AG09309 (cell line): ENCODE measurements at regions not wholly inside any gene's neighbourhood (a gene's known extent, or its start where the extent isn't known, plus 50 kb on each side); places are given as distances from the start of the nearest gene placed in this dataset.
A peak's percentile ranks its signal among the peaks of the same experiment; 100 is the strongest.

Source experiments
- DNase-seq: peaks from one replicate; pipeline ENCODE4 v3.0.0-alpha.2; 2010; ENCODE audit warnings: low read depth
- H3K4me3 ChIP-seq: 2 replicates; pipeline ENCODE4 v1.5.1; 2011; ENCODE audit warnings: mild to moderate bottlenecking, low read depth, low read length, moderate library complexity; ENCODE audit not compliant: control insufficient read depth
- TF ChIP-seq, protein P1 (sequence below): IDR thresholded peaks from 2 replicates; pipeline ENCODE4 v1.5.1; 2011; ENCODE audit warnings: mild to moderate bottlenecking, low read depth, low read length, inconsistent platforms; ENCODE audit not compliant: insufficient read depth, control insufficient read depth; ENCODE audit errors: missing control alignments

DNA sequence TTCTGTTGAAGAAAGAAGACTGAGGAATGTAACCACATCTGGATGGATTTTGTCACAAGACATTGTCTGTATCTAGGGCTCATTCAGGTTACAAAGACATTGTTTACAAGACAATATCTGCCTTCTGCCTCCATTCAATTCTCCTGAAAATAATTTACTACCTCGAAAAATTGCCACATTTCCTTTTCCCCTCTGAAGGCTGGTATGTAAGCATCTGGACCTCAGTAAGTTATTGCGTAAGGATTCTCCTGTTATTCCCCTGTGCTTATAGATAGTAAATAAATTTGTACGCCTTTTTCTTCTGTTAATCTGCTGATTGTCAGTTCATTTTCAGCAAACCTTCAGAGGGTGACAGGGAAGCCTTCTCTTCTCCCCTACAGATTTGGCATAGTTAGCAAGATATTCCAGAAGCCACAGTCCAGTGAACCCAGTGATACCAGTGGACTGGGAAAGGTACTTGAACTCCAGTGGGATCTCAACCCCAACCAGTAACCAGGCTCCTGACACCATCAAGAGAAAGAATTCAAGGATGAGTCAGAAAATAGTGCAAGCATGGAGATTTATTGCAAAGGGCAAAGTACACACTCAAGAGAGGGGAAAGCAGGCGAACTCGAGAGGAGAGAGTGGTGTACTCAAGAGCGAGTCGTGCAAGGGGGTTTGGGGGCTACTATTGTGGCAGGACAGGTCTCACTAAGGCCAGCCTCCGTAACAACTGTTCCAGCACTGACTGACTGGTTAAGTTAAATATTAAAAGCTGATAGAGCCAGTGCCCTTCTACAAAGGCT lies 706.9 kb upstream of the GHITM start:
- TF ChIP-seq, protein P1, sequence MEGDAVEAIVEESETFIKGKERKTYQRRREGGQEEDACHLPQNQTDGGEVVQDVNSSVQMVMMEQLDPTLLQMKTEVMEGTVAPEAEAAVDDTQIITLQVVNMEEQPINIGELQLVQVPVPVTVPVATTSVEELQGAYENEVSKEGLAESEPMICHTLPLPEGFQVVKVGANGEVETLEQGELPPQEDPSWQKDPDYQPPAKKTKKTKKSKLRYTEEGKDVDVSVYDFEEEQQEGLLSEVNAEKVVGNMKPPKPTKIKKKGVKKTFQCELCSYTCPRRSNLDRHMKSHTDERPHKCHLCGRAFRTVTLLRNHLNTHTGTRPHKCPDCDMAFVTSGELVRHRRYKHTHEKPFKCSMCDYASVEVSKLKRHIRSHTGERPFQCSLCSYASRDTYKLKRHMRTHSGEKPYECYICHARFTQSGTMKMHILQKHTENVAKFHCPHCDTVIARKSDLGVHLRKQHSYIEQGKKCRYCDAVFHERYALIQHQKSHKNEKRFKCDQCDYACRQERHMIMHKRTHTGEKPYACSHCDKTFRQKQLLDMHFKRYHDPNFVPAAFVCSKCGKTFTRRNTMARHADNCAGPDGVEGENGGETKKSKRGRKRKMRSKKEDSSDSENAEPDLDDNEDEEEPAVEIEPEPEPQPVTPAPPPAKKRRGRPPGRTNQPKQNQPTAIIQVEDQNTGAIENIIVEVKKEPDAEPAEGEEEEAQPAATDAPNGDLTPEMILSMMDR, result no peak
- no peak overlapping the region for H3K4me3 ChIP-seq
- DNase-seq, result peak; percentile 20

DNA sequence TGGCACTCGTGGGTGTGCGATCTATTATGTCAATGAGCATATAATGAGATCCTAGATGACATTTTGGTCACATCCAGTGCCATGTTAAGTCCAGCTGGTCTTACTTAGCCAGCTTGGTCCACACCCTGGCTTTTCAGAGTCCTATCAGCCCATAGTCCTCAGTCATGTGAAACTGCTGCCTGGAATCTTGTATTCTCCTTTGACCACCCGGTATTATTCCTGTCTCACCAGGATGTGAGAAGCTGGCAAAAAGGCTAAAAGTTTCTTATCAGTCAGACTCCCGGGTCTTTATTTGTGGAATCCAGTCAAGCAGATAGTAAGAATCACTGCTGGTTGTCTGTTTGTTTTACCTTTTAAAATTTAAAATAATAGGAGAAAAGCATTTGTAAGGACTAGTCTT lies 705.6 kb upstream of the GHITM start:
- TF ChIP-seq, protein P1, result no peak
- no peak for DNase-seq
- no peak overlapping the region for H3K4me3 ChIP-seq

DNA sequence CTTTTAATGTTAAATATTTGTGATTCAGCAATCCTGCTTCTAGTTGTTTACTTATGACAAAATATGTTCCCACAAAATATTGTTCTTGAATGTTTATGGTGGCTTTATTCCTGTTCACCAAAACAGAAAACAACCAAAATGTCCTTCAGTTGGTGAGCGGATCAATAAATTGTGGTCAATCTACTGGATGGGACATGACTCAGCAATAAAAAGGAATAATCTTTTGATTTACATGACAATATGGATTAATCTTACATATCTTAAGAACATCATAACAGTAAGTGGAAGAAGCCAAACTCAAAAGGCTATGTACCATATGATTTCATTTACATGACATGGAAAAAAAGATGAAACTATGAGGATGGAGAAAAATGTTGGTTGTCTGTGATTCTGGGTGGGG lies 691.3 kb upstream of the GHITM start:
- no peak for DNase-seq
- TF ChIP-seq, protein P1, result no peak
- H3K4me3 ChIP-seq, result no peak overlapping the region

DNA sequence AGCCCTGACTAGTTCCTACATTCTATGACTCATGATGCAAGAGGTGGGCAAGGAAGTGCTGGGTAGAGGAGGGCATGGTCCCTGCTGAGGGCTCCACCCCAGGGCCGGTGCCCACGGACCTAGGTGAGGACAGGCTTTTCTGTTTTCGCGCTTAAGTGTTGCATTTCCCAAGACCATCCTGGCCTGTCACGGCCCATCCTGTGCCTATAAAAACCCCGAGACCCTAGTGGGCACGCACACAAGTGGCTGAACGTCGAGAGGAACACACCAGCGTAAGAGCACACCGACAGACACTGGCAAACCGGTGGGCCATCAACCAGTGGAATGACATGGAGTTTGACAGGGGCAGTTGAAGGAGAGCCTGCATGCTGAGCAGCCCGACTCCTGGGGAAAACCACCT lies 680.7 kb upstream of the GHITM start:
- TF ChIP-seq, protein P1, result no peak
- no peak for DNase-seq
- no peak overlapping the region for H3K4me3 ChIP-seq

DNA sequence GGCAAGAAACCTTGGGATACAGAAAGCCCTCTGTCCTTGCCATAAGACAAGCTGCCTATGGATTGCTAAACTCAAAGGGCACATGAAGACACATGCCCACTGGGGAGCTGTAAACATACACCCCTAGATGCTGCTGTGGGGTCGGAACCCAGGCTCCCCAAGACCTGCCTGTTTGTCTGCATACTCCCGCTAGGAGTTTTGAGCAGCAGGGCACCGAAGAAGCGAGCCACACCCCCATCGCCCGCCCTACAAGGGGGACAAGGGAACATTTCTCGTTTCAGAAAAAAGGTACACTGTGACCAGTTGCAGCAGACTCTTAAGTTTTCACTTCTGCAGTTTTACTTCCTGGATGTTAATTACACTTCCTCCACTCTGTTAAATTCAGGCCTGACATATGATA lies 680.2 kb upstream of the GHITM start:
- no peak for DNase-seq
- TF ChIP-seq, protein P1, result no peak
- no peak overlapping the region for H3K4me3 ChIP-seq

DNA sequence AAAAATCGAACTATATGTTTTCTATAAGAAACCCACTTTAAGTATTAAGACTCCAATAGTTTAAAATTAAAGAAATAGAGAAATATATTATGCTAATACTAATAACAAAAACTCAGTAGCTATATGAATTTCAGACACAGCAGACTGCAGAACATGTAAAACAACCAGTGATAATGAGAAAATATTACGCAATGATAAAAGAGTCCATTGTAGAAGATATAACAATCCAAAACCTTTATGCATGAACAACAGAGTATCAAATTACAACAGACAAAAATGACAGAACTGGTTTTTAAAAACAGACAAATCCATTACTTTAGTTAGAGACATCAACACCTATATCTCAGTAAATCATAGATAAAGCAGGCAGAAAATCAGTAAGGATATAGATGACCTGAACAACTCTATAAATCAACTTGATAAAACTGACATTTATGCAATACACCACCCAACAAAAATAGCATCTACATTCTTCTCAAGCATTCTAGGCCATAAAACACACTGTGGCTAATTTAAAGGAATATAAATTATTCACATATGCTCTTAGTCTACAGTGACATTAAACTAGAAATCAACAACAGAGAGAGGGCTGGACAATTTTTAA lies 669.5 kb upstream of the GHITM start:
- TF ChIP-seq, protein P1, result no peak
- H3K4me3 ChIP-seq, result no peak overlapping the region
- no peak for DNase-seq
